SH-SY5Y (cell line): ENCODE measurements at regions not wholly inside any gene's neighbourhood (a gene's known extent, or its start where the extent isn't known, plus 50 kb on each side); places are given as distances from the start of the nearest gene placed in this dataset.

Experiments
- GATA2 ChIP-seq: IDR thresholded peaks from 2 replicates; pipeline ENCODE4 v1.6.1; 2011; ENCODE audit warnings: mild to moderate bottlenecking, low read depth, low read length
- GATA3 ChIP-seq: IDR thresholded peaks from 2 replicates; pipeline ENCODE4 v1.6.1; 2011; ENCODE audit warnings: low read depth, mild to moderate bottlenecking, low read length, moderate library complexity

- no peak for TF ChIP-seq GATA2
- TF ChIP-seq GATA3: no peak
These were observed 529.9 kb upstream of the CAMK1G start for GRCh38 chr1:209053587-209053986.
